ENCODE measurements at regions not wholly inside any gene's neighbourhood (a gene's known extent, or its start where the extent isn't known, plus 50 kb on each side); places are given as distances from the start of the nearest gene placed in this dataset.

GRCh38 chr18:33831424-33831823, 253.4 kb downstream of the ASXL3 start:
- TF ChIP-seq ZFP3 (CRISPR knock-in tag; IDR thresholded peaks at IDR 0.05) (no peak), ISL1 (CRISPR knock-in tag; IDR thresholded peaks at IDR 0.05) (no peak), TCF4 (CRISPR knock-in tag; IDR thresholded peaks at IDR 0.05; ENCODE audit: borderline replicate concordance) (no peak), PPARA (CRISPR knock-in tag; IDR thresholded peaks at IDR 0.05; ENCODE audit: borderline replicate concordance) (no peak), ZFP30 (CRISPR knock-in tag; IDR thresholded peaks at IDR 0.05) (no peak), ZNF70 (CRISPR knock-in tag; IDR thresholded peaks at IDR 0.05) (no peak), CSRNP3 (CRISPR knock-in tag; IDR thresholded peaks at IDR 0.05) (no peak), OSR1 (CRISPR knock-in tag; IDR thresholded peaks at IDR 0.05) (no peak)
- TF ChIP-seq, protein P1, sequence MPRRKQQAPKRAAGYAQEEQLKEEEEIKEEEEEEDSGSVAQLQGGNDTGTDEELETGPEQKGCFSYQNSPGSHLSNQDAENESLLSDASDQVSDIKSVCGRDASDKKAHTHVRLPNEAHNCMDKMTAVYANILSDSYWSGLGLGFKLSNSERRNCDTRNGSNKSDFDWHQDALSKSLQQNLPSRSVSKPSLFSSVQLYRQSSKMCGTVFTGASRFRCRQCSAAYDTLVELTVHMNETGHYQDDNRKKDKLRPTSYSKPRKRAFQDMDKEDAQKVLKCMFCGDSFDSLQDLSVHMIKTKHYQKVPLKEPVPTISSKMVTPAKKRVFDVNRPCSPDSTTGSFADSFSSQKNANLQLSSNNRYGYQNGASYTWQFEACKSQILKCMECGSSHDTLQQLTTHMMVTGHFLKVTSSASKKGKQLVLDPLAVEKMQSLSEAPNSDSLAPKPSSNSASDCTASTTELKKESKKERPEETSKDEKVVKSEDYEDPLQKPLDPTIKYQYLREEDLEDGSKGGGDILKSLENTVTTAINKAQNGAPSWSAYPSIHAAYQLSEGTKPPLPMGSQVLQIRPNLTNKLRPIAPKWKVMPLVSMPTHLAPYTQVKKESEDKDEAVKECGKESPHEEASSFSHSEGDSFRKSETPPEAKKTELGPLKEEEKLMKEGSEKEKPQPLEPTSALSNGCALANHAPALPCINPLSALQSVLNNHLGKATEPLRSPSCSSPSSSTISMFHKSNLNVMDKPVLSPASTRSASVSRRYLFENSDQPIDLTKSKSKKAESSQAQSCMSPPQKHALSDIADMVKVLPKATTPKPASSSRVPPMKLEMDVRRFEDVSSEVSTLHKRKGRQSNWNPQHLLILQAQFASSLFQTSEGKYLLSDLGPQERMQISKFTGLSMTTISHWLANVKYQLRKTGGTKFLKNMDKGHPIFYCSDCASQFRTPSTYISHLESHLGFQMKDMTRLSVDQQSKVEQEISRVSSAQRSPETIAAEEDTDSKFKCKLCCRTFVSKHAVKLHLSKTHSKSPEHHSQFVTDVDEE (CRISPR knock-in tag; IDR thresholded peaks at IDR 0.05), result no peak
- TF ChIP-seq, protein P2, sequence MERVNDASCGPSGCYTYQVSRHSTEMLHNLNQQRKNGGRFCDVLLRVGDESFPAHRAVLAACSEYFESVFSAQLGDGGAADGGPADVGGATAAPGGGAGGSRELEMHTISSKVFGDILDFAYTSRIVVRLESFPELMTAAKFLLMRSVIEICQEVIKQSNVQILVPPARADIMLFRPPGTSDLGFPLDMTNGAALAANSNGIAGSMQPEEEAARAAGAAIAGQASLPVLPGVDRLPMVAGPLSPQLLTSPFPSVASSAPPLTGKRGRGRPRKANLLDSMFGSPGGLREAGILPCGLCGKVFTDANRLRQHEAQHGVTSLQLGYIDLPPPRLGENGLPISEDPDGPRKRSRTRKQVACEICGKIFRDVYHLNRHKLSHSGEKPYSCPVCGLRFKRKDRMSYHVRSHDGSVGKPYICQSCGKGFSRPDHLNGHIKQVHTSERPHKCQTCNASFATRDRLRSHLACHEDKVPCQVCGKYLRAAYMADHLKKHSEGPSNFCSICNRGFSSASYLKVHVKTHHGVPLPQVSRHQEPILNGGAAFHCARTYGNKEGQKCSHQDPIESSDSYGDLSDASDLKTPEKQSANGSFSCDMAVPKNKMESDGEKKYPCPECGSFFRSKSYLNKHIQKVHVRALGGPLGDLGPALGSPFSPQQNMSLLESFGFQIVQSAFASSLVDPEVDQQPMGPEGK (CRISPR knock-in tag; IDR thresholded peaks at IDR 0.05; ENCODE audit: borderline replicate concordance), result no peak
- TF ChIP-seq, protein P3, sequence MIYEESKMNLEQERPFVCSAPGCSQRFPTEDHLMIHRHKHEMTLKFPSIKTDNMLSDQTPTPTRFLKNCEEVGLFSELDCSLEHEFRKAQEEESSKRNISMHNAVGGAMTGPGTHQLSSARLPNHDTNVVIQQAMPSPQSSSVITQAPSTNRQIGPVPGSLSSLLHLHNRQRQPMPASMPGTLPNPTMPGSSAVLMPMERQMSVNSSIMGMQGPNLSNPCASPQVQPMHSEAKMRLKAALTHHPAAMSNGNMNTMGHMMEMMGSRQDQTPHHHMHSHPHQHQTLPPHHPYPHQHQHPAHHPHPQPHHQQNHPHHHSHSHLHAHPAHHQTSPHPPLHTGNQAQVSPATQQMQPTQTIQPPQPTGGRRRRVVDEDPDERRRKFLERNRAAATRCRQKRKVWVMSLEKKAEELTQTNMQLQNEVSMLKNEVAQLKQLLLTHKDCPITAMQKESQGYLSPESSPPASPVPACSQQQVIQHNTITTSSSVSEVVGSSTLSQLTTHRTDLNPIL (CRISPR knock-in tag; IDR thresholded peaks at IDR 0.05; ENCODE audit: low read depth), result no peak
- no peak for ATAC-seq

DNA sequence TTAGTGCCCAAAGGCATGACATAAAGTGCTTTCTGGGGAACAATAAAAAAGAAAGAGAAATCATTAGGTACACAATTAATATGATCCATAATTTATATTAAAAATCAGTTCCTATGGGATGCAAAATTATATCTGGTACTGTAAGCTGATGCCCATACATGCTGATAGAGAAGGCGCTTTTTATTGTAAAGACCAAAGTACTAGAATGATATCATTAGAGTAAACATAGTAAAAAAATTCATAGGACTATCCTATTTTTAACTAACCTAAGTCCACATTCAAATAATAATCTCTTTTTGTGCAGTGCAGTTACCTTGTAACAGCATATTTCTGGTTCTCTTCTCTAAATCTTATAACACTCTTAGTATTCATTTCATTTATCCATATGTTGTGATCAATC, 252.2 kb downstream of the ASXL3 start:
- TF ChIP-seq CSDC2 (CRISPR knock-in tag; IDR thresholded peaks at IDR 0.05) (no peak), ZNF8 (CRISPR knock-in tag; IDR thresholded peaks at IDR 0.05) (no peak), ZNF70 (CRISPR knock-in tag; IDR thresholded peaks at IDR 0.05) (no peak), ZNF565 (CRISPR knock-in tag; conservative IDR thresholded peaks at IDR 0.05; ENCODE audit: low read depth) (no peak), TCF4 (CRISPR knock-in tag; IDR thresholded peaks at IDR 0.05; ENCODE audit: borderline replicate concordance) (no peak), SNAI2 (CRISPR knock-in tag; IDR thresholded peaks at IDR 0.05) (no peak), ZC3H10 (CRISPR knock-in tag; IDR thresholded peaks at IDR 0.05) (no peak), ZFP3 (CRISPR knock-in tag; IDR thresholded peaks at IDR 0.05) (no peak), ZFP30 (CRISPR knock-in tag; IDR thresholded peaks at IDR 0.05) (no peak), OSR1 (CRISPR knock-in tag; IDR thresholded peaks at IDR 0.05) (no peak), RARB (CRISPR knock-in tag; IDR thresholded peaks at IDR 0.05) (no peak), ARNTL (CRISPR knock-in tag; IDR thresholded peaks at IDR 0.05; ENCODE audit: borderline replicate concordance, low read depth) (no peak), BACH2 (CRISPR knock-in tag; IDR thresholded peaks at IDR 0.05; ENCODE audit: borderline replicate concordance) (no peak)
- ATAC-seq, result no peak

- TF ChIP-seq, protein P2 (CRISPR knock-in tag; IDR thresholded peaks at IDR 0.05; ENCODE audit: borderline replicate concordance), result no peak
- TF ChIP-seq BACH2 (CRISPR knock-in tag; IDR thresholded peaks at IDR 0.05; ENCODE audit: borderline replicate concordance) (no peak), GLIS3 (CRISPR knock-in tag; IDR thresholded peaks at IDR 0.05) (no peak), RARB (CRISPR knock-in tag; IDR thresholded peaks at IDR 0.05) (no peak), ZFP30 (CRISPR knock-in tag; IDR thresholded peaks at IDR 0.05) (no peak), OSR1 (CRISPR knock-in tag; IDR thresholded peaks at IDR 0.05) (no peak), ZNF565 (CRISPR knock-in tag; conservative IDR thresholded peaks at IDR 0.05; ENCODE audit: low read depth) (no peak), ISL1 (CRISPR knock-in tag; IDR thresholded peaks at IDR 0.05) (no peak)
- ATAC-seq, result no peak
These were observed 250.9 kb downstream of the ASXL3 start for GRCh38 chr18:33828949-33829348.

Data from SK-N-SH treated with all-trans-retinoic acid at 6 μM for 48 hours (cell line).